Parathyroid adenoma (tissue), 2 donors: ENCODE measurements at regions not wholly inside any gene's neighbourhood (a gene's known extent, or its start where the extent isn't known, plus 50 kb on each side); places are given as distances from the start of the nearest gene placed in this dataset.

Experiments used
- H2AFZ ChIP-seq: fragments of 300-600 bp; sonication (generic); one replicate; pipeline ENCODE4 v1.7.0; 2017; ENCODE audit warnings: antibody characterized with exemption, mild to moderate bottlenecking
- H3K27ac ChIP-seq: fragments of 300-600 bp; sonication (generic); one replicate; pipeline ENCODE4 v1.7.0; 2017
- H3K27me3 ChIP-seq: fragments of 300-600 bp; sonication (generic); one replicate; pipeline ENCODE4 v1.7.0; 2017; ENCODE audit warnings: low read length; ENCODE audit not compliant: control insufficient read depth, insufficient read depth
- H3K36me3 ChIP-seq: fragments of 300-600 bp; sonication (generic); one replicate; pipeline ENCODE4 v1.7.0; 2017; ENCODE audit warnings: low read length; ENCODE audit not compliant: control insufficient read depth, insufficient read depth
- H3K4me1 ChIP-seq: fragments of 300-600 bp; sonication (generic); one replicate; pipeline ENCODE4 v1.7.0; 2017; ENCODE audit warnings: control low read depth
- H3K4me2 ChIP-seq: fragments of 300-600 bp; sonication (generic); one replicate; pipeline ENCODE4 v1.7.0; 2017; ENCODE audit warnings: low read length
- H3K4me3 ChIP-seq: fragments of 300-600 bp; sonication (generic); one replicate; pipeline ENCODE4 v1.7.0; 2017; ENCODE audit warnings: low read depth, low read length
- H3K79me2 ChIP-seq: fragments of 300-600 bp; sonication (generic); one replicate; pipeline ENCODE4 v1.7.0; 2017; ENCODE audit warnings: control low read depth
- H3K9ac ChIP-seq: fragments of 300-600 bp; sonication (generic); one replicate; pipeline ENCODE4 v1.7.0; 2017; ENCODE audit warnings: mild to moderate bottlenecking
- H3K9me3 ChIP-seq: fragments of 300-600 bp; sonication (generic); one replicate; pipeline ENCODE4 v1.7.0; 2017; ENCODE audit warnings: low read length; ENCODE audit not compliant: control insufficient read depth
- CTCF ChIP-seq: fragments of 300-600 bp; sonication (generic); IDR thresholded peaks from one replicate; pipeline ENCODE4 v1.7.0; 2017; ENCODE audit warnings: antibody characterized with exemption, mild to moderate bottlenecking
- donor health status: primary hyperparathyroidism.

DNA sequence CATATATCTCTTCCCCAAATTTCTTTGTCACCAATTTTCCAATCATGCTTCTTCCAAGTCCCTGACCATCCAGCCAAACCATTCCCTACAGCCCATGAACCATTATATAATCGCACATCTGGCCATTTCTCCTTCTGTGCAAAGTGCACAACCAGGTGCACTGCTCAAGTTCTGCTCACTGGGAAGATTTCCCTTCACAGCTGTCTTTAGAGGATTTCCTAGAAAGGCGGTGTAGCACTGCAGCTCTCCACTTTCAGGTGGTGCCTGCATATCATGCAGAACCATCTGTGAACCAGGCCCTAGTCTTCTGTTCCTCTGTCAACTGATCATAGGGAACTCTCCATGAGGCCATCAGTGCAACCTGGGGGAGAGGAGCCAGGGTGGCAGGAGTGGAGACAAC is 95.0 kb upstream of the CABCOCO1 start:
- Histone ChIP-seq H2AFZ (no peak overlapping the region), H3K4me1 (no peaks in the 10 kb centered on the region), H3K4me3 (no peak overlapping the region), H3K27ac (no peak overlapping the region), H3K9ac (no peak overlapping the region), H3K9me3 (no peaks in the 10 kb centered on the region), H3K79me2 (no peaks in the 10 kb centered on the region), H3K27me3 (no peaks in the 10 kb centered on the region), H3K4me2 (no peak overlapping the region), H3K36me3 (no peaks in the 10 kb centered on the region)
- no peak for TF ChIP-seq CTCF

GRCh38 chr10:61565819-61566560 is 96.7 kb upstream of the CABCOCO1 start:
- TF ChIP-seq CTCF: no peak
- no peaks in the 10 kb centered on the region for H3K27me3 ChIP-seq
- no peak overlapping the region for H3K4me2 ChIP-seq
- H2AFZ ChIP-seq: no peak overlapping the region
- H3K36me3 ChIP-seq: no peaks in the 10 kb centered on the region
- no peak overlapping the region for H3K27ac ChIP-seq
- H3K79me2 ChIP-seq: no peaks in the 10 kb centered on the region
- no peak overlapping the region for H3K9ac ChIP-seq
- no peaks in the 10 kb centered on the region for H3K9me3 ChIP-seq
- no peak overlapping the region for H3K4me3 ChIP-seq
- no peaks in the 10 kb centered on the region for H3K4me1 ChIP-seq

DNA sequence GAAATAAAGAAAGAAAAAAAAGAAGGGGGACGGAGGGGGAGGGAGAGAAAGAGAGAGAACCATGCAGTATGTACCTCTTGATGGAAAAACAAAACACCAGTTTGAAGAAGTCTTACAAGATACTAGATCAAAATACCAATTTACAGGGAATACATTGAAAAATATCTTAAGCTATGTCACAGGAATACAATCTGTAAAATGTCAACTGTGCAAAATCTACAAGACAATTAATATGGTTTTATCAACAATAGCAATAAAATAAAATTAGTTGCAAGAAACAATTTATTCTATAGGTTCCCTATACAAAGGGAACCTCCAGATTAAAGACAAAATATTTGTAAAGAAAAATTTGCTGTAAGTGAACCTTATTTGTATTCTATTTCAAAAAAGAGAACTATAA is 98.3 kb upstream of the CABCOCO1 start:
- Histone ChIP-seq H3K9me3 (no peaks in the 10 kb centered on the region), H3K79me2 (no peaks in the 10 kb centered on the region), H3K36me3 (no peaks in the 10 kb centered on the region), H2AFZ (no peak overlapping the region), H3K27me3 (no peaks in the 10 kb centered on the region), H3K4me2 (no peak overlapping the region), H3K9ac (no peak overlapping the region), H3K27ac (no peak overlapping the region), H3K4me3 (no peak overlapping the region), H3K4me1 (no peaks in the 10 kb centered on the region)
- no peak for TF ChIP-seq CTCF

DNA sequence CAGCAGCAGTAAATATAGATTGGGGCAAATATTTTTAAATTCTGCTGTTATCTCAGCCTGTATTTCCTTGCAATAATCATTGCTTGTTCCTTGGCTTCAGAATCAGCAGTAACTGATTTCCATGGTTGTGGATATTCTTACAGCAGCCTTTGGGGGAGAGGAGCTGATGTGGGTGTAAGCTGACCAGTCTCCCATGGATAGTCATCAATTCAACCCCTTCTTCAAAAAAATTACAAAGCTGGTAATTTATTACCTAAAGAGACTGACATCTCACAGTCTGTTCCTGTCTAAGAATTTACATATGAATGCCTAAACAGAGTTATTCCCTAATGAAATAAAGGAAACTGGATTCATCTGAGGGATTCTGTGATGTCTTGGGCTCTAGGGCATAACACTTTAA is 103.1 kb upstream of the CABCOCO1 start:
- no peak overlapping the region for H3K4me2 ChIP-seq
- H3K27me3 ChIP-seq: no peaks in the 10 kb centered on the region
- no peak overlapping the region for H3K4me3 ChIP-seq
- TF ChIP-seq CTCF: no peak
- H3K79me2 ChIP-seq: no peaks in the 10 kb centered on the region
- H3K4me1 ChIP-seq: no peaks in the 10 kb centered on the region
- H3K27ac ChIP-seq: no peak overlapping the region
- H3K9me3 ChIP-seq: no peaks in the 10 kb centered on the region
- no peaks in the 10 kb centered on the region for H3K36me3 ChIP-seq
- no peak overlapping the region for H3K9ac ChIP-seq
- H2AFZ ChIP-seq: no peak overlapping the region

- Histone ChIP-seq H3K4me2 (no peak overlapping the region), H3K9me3 (no peaks in the 10 kb centered on the region), H3K4me1 (no peaks in the 10 kb centered on the region), H3K79me2 (no peaks in the 10 kb centered on the region), H3K27me3 (no peaks in the 10 kb centered on the region), H3K27ac (no peak overlapping the region), H3K4me3 (no peak overlapping the region), H3K36me3 (no peaks in the 10 kb centered on the region), H3K9ac (no peak overlapping the region), H2AFZ (no peak overlapping the region)
- no peak for TF ChIP-seq CTCF
Observed at GRCh38 chr10:61558188-61558587, 104.5 kb upstream of the CABCOCO1 start.
